ENCODE measurements at regions not wholly inside any gene's neighbourhood (a gene's known extent, or its start where the extent isn't known, plus 50 kb on each side); places are given as distances from the start of the nearest gene placed in this dataset.
A peak's percentile ranks its signal among the peaks of the same experiment; 100 is the strongest.

- FAIRE-seq (peak; percentile 18), DNase-seq (ENCODE audit: low read depth in 1 of 2, low spot score in 1 of 2) (peak in 1 of 2 experiments; percentile 38), ATAC-seq (peak; percentile 54 to 61; a peak in 4 of 6 replicates)
- 49% methylated on average over 16 of the region's 16 CpGs for WGBS (ENCODE audit: missing lambda C conversion rate)
- no peak for TF ChIP-seq CBX8 (IDR thresholded peaks at IDR 0.05)
- no peak for TF ChIP-seq HDAC2 (IDR thresholded peaks at IDR 0.05)
- no peak for TF ChIP-seq HMGXB4 (CRISPR knock-in tag; IDR thresholded peaks at IDR 0.05; ENCODE audit: borderline replicate concordance)
- TF ChIP-seq JUNB (IDR thresholded peaks at IDR 0.05), result no peak
- TF ChIP-seq NFE2L2 (conservative IDR thresholded peaks at IDR 0.05; ENCODE audit: low read length), result no peak
- TF ChIP-seq KDM1A (IDR thresholded peaks at IDR 0.05; ENCODE audit: low read depth), result no peak
- TF ChIP-seq ATOH8 (CRISPR knock-in tag; IDR thresholded peaks at IDR 0.05; ENCODE audit: low read depth), result no peak
- TF ChIP-seq HOXB13 (CRISPR knock-in tag; IDR thresholded peaks at IDR 0.05; ENCODE audit: low read depth), result no peak
- TF ChIP-seq MAZ (IDR thresholded peaks at IDR 0.05; ENCODE audit: borderline replicate concordance, low read depth, low read length), result no peak
- TF ChIP-seq TP53 (CRISPR knock-in tag; IDR thresholded peaks at IDR 0.05), result no peak
- TF ChIP-seq CEBPB (IDR thresholded peaks at IDR 0.05), result no peak
- TF ChIP-seq HOXA7 (CRISPR knock-in tag; IDR thresholded peaks at IDR 0.05), result no peak
- no peak for TF ChIP-seq CHD2 (IDR thresholded peaks at IDR 0.05; ENCODE audit: low read length, partially characterized antibody)
- TF ChIP-seq USF2 (IDR thresholded peaks at IDR 0.05), result no peak
- TF ChIP-seq ESRRA (IDR thresholded peaks at IDR 0.05; ENCODE audit: borderline replicate concordance, low read length), result no peak
- no peak for TF ChIP-seq EP300 (IDR thresholded peaks at IDR 0.05)
- TF ChIP-seq RCOR1 (IDR thresholded peaks at IDR 0.05; ENCODE audit: low read depth, low read length), result no peak
- no peak for TF ChIP-seq POLR2A (IDR thresholded peaks at IDR 0.05; ENCODE audit: low read length)
- TF ChIP-seq CHD4 (IDR thresholded peaks at IDR 0.05; ENCODE audit: borderline replicate concordance), result no peak
- Histone ChIP-seq H3K4me3 (no peak overlapping the region), H3K4me1 (peaks cover 11% of the 10 kb centered on the region), H3K4me2 (peak overlapping the region; percentile 44), H3K27ac (peak overlapping the region in 1 of 2 experiments; percentile 57; a peak in 3 of 6 replicates), H3K9me3 (no peaks in the 10 kb centered on the region)
- ChIA-PET CTCF (interaction anchor here (1.1 kb wide), 1 partner anchor 13 kb away, joined by 3 read pairs; no protein-coding TSS in a partner anchor), POLR2A (no interaction called here)
These were observed 74.1 kb upstream of the PARD3 start for GRCh38 chr10:34889004-34889869.

GRCh38 chr10:34886906-34887642 is 72.0 kb upstream of the PARD3 start:
- ATAC-seq (no peak), DNase-seq (ENCODE audit: low read depth in 1 of 2, low spot score in 1 of 2) (no peak), FAIRE-seq (no peak)
- 85% methylated on average over 8 of the region's 8 CpGs for WGBS (ENCODE audit: missing lambda C conversion rate)
- Histone ChIP-seq H3K27ac (no peak overlapping the region), H3K4me2 (no peak overlapping the region), H3K4me1 (peaks cover 11% of the 10 kb centered on the region), H3K9me3 (no peaks in the 10 kb centered on the region), H3K4me3 (no peak overlapping the region)
- CTCF ChIA-PET, result interaction anchor here (0.6 to 1.3 kb wide), 5 partner anchors 16 to 1555 kb away, joined by 3 to 5 read pairs (median 3); no protein-coding TSS in a partner anchor
- POLR2A ChIA-PET, result no interaction called here
- TF ChIP-seq CHD2 (IDR thresholded peaks at IDR 0.05; ENCODE audit: low read length, partially characterized antibody) (no peak), ESRRA (IDR thresholded peaks at IDR 0.05; ENCODE audit: borderline replicate concordance, low read length) (no peak), EP300 (IDR thresholded peaks at IDR 0.05) (no peak), RARB (CRISPR knock-in tag; IDR thresholded peaks at IDR 0.05) (no peak), ELK1 (IDR thresholded peaks at IDR 0.05; ENCODE audit: low read depth, low read length) (no peak), POLR2A (IDR thresholded peaks at IDR 0.05; ENCODE audit: low read length) (no peak), NPAS2 (CRISPR knock-in tag; IDR thresholded peaks at IDR 0.05; ENCODE audit: borderline replicate concordance) (no peak), HOXB5 (CRISPR knock-in tag; IDR thresholded peaks at IDR 0.05) (no peak), PHF8 (IDR thresholded peaks at IDR 0.05; ENCODE audit: borderline replicate concordance, low read depth) (no peak), RCOR1 (IDR thresholded peaks at IDR 0.05; ENCODE audit: low read depth, low read length) (no peak), CTCF (IDR thresholded peaks at IDR 0.05) (no peak), RNF2 (IDR thresholded peaks at IDR 0.05; ENCODE audit: borderline replicate concordance, low read depth) (no peak), ZSCAN20 (CRISPR knock-in tag; IDR thresholded peaks at IDR 0.05) (no peak), EHMT2 (IDR thresholded peaks at IDR 0.05; ENCODE audit: low read depth) (no peak), FOXS1 (CRISPR knock-in tag; IDR thresholded peaks at IDR 0.05) (no peak), ZNF302 (CRISPR knock-in tag; IDR thresholded peaks at IDR 0.05) (no peak)
